ENCODE measurements at regions not wholly inside any gene's neighbourhood (a gene's known extent, or its start where the extent isn't known, plus 50 kb on each side); places are given as distances from the start of the nearest gene placed in this dataset.
"Not testable (repeated sequence)": the region's sequence is repeated elsewhere in the genome, so short reads cannot be mapped to it uniquely, and the experiment has no call there.

- Histone ChIP-seq H3K9me3 (no peaks in the 10 kb centered on the region), H3K4me1 (peaks cover 0 to 6% of the 10 kb centered on the region in 2 donors), H3K36me3 (no peaks in the 10 kb centered on the region), H3K4me3 (no peak overlapping the region), H3K27me3 (no peaks in the 10 kb centered on the region), H3K27ac (no peak overlapping the region)
- DNase-seq (ENCODE audit: low spot score), result no peak
- TF ChIP-seq CTCF (IDR thresholded peaks at IDR 0.05), result no peak
Measured at GRCh38 chr10:8334631-8335030, 280.1 kb downstream of the GATA3 start.

DNA sequence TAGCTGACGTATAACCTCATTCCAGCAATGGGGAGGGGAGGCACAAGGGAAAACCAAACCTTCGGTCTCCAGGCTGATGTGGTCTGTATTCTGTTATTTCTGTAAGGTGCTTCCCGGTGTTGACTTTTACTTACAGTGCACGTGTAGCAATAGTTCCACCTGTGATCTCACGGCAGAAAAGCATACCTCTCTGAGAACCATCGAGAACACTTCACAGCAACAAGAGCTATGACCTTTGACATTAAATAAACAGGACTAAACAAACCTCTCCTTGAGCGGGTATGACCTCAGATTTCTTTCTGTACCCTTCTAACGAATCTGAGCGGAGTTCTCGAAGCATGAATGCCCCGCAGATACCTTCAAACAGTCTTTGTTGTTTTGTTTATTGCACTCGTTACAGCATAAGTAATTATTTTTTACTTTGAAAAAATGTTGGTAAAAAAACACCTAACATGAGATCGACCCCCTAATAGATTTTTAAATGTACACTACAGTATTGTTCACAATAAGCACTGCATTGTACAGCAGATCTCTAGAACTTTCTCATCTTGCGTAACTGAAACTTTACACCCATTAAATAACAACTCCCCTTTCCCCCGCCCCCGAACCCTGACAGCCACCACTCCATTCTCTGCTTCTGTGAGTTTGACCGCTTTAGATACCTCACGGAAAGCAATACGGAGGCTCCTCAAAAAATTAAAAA is 282.3 kb downstream of the GATA3 start:
- DNase-seq (ENCODE audit: low spot score), result no peak
- Histone ChIP-seq H3K27me3 (no peaks in the 10 kb centered on the region), H3K27ac (no peak overlapping the region), H3K9me3 (no peaks in the 10 kb centered on the region), H3K4me1 (peaks cover 0 to 6% of the 10 kb centered on the region in 2 donors), H3K36me3 (no peaks in the 10 kb centered on the region), H3K4me3 (no peak overlapping the region)
- no peak for TF ChIP-seq CTCF (IDR thresholded peaks at IDR 0.05)

DNA sequence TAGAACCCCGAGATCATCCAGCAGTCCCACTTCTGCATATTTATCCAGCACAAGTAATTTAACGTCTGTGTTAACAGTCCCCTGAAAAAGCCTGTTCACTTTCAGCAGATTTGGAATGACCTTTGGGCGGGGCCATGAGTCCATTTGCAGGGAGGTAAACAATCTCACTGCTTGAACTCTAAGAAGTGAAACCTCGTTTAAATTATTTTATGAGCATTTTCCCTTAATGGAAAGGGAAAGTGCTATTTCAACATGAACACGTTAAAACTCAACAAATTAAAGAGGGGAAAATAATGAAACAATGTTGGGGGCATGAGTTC is 282.8 kb downstream of the GATA3 start:
- Histone ChIP-seq H3K9me3 (no peaks in the 10 kb centered on the region), H3K4me3 (no peak overlapping the region), H3K27ac (no peak overlapping the region), H3K4me1 (peaks cover 0 to 4% of the 10 kb centered on the region in 2 donors), H3K27me3 (no peaks in the 10 kb centered on the region), H3K36me3 (no peaks in the 10 kb centered on the region)
- no peak for TF ChIP-seq CTCF (IDR thresholded peaks at IDR 0.05)
- DNase-seq (ENCODE audit: low spot score), result no peak

DNA sequence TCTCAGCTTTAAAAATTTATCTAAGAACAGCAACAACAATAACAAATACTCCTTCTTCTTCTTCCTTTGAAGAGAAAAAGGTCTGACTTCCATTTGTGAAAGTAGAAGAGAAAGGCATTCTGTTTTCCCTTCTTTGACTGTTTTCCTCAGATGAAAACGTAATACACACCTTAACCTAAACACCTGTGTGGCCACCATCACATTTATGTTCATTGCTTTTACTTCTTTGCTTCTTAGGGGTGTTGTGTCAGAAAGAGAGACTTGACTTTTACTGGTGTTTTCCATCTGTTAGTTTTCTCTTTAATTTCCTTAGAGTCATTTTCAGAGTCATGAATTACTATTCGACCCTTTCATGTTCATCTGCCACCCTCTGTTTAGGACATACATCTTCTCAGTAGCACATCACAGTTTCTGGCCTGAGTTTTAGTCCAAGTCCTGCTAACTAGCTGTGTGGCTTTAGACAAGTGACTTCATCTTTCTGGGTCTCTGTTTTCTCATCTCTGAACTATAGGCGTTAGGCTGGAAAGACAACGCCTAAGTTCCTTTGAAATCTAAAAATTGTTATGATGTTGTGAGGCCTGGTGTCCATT is 283.8 kb downstream of the GATA3 start:
- no peaks in the 10 kb centered on the region for H3K36me3 ChIP-seq
- H3K4me3 ChIP-seq, result no peak overlapping the region
- no peak for DNase-seq (ENCODE audit: low spot score)
- no peaks in the 10 kb centered on the region for H3K27me3 ChIP-seq
- H3K4me1 ChIP-seq, result no peaks in the 10 kb centered on the region
- no peak overlapping the region for H3K27ac ChIP-seq
- no peak for TF ChIP-seq CTCF (IDR thresholded peaks at IDR 0.05)
- no peaks in the 10 kb centered on the region for H3K9me3 ChIP-seq

DNA sequence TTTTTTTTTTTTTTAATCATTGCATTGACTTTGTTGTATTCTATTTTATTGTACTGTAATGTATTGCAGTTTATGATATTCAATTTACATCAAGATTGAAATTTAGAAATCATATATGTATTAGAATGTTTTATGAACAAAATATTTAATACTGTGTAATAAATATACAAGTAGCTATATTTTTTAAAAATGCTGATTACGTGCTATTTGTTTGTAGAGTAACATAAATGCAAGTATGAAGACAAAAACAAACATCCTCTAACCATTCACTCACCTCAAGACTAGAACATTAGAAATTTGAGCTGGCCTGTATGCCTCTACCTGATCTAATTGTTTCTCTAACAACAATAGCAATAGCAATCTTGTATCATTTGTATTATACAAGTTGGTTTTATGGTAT is 290.3 kb downstream of the GATA3 start:
- Histone ChIP-seq H3K4me1 (no peaks in the 10 kb centered on the region), H3K9me3 (no peaks in the 10 kb centered on the region), H3K27me3 (no peaks in the 10 kb centered on the region), H3K36me3 (no peaks in the 10 kb centered on the region), H3K4me3 (no peak overlapping the region), H3K27ac (no peak overlapping the region)
- TF ChIP-seq CTCF (IDR thresholded peaks at IDR 0.05), result no peak
- no peak for DNase-seq (ENCODE audit: low spot score)

- Histone ChIP-seq H3K4me1 (no peaks in the 10 kb centered on the region), H3K4me3 (no peak overlapping the region), H3K27ac (no peak overlapping the region), H3K9me3 (no peaks in the 10 kb centered on the region), H3K36me3 (no peaks in the 10 kb centered on the region), H3K27me3 (no peaks in the 10 kb centered on the region)
- no peak for DNase-seq (ENCODE audit: low spot score)
- TF ChIP-seq CTCF (IDR thresholded peaks at IDR 0.05), result no peak
Measured at GRCh38 chr10:8346861-8347260, 292.4 kb downstream of the GATA3 start.

GRCh38 chr10:8347614-8348013 is 293.1 kb downstream of the GATA3 start:
- H3K36me3 ChIP-seq; H3K27me3 ChIP-seq; DNase-seq (ENCODE audit: low spot score); H3K27ac ChIP-seq; H3K4me1 ChIP-seq; H3K4me3 ChIP-seq; H3K9me3 ChIP-seq: not testable (repeated sequence)

Data from right atrium auricular region (tissue), 2 donors.